ENCODE measurements at regions not wholly inside any gene's neighbourhood (a gene's known extent, or its start where the extent isn't known, plus 50 kb on each side); places are given as distances from the start of the nearest gene placed in this dataset.

GRCh38 chr5:85515588-85515987, 1102.2 kb upstream of the COX7C start:
- TF ChIP-seq CTCF (IDR thresholded peaks at IDR 0.05) = no peak
- TF ChIP-seq POLR2AphosphoS5 (IDR thresholded peaks at IDR 0.05; ENCODE audit: low read depth, low read length) = no peak
- TF ChIP-seq REST (IDR thresholded peaks at IDR 0.05; ENCODE audit: insufficient read depth in 1 of 2, low read depth in 2 of 2, low read length in 1 of 2) = no peak
- no peak for TF ChIP-seq SIN3A (IDR thresholded peaks at IDR 0.05; ENCODE audit: borderline replicate concordance, insufficient read depth, low read depth, low read length)
- no peak for TF ChIP-seq TCF7L2 (IDR thresholded peaks at IDR 0.05; ENCODE audit: low read depth, low read length)

All from Panc1 (cell line).